ENCODE measurements at regions not wholly inside any gene's neighbourhood (a gene's known extent, or its start where the extent isn't known, plus 50 kb on each side); places are given as distances from the start of the nearest gene placed in this dataset.

DNA sequence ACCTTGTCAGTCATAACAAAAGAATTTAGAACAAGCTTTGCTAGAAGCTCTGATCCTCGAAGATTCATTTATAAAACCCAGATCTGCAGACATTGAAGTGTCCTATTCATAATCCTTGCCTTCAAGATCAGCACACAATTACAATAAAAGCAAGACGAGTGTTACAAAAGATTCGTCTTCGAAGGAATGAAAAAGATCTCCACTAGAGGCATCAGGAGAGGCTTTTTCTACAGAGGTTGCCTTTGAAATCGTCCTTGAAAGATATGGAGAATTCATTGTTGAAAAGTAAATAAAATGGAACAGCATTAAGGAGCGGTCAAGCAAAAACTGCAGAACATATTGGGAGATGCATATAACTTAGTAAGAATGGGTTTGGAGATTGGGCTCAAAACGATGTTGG, 146.4 kb downstream of the BMP4 start:
- no peak for DNase-seq (ENCODE audit: extremely low read depth, low read depth)

DNA sequence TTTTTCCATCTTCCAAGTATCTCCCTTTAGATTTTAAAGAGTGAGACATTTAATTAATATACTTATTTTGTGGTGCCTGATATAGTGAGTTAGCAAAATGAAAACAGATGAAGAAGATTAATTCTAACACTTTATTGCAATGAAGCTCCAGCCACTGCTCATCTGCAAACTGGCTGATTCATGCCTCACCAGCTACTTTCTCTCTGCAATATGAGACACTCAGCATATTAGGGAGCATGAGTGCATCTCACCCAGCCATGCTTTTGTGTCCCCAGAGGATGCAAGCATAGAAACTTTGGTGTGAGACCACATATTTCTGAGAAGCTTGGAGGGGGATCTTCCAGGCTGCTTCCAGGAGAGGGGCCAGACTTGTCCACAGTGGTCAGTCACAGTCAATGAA, 148.6 kb downstream of the BMP4 start:
- DNase-seq (ENCODE audit: extremely low read depth, low read depth), result no peak

DNA sequence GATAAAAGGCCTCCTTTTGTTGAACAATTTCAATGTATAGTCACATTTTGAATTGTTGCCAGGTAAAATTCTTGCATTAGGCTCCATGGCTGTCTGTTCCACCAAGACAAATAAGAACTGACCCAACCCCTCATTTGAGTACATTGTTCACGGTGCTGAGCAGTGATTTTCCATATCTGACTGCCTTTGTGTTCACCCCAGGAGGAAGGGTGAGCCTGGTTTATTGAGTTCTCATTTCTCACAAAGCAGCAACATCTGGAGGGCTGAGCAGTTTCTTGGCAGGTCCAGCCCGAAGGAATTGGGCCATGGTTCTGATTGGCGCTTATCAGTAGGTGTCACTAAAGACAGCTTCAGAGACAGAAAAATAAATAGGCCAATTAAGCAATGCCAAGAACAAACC, 149.1 kb downstream of the BMP4 start:
- DNase-seq (ENCODE audit: extremely low read depth, low read depth), result no peak

DNA sequence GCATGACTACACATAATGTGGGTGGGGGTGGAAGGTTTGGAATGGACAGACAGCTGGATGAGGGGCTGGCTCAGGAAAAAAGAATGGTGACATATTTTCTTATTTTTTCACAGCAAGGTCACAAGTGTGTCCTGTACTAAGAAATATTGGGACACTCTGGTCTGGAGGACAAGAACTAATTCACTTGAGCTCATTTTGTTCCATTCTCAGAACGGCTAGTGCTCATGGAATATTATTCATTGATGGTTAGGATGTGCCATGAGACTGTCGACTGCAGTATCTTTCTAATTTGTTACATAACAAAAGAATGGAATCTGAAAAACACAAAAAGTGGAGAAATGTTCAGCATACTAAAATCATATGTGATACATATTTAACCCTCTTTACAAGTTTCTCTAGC, 149.5 kb downstream of the BMP4 start:
- no peak for DNase-seq (ENCODE audit: extremely low read depth, low read depth)

DNA sequence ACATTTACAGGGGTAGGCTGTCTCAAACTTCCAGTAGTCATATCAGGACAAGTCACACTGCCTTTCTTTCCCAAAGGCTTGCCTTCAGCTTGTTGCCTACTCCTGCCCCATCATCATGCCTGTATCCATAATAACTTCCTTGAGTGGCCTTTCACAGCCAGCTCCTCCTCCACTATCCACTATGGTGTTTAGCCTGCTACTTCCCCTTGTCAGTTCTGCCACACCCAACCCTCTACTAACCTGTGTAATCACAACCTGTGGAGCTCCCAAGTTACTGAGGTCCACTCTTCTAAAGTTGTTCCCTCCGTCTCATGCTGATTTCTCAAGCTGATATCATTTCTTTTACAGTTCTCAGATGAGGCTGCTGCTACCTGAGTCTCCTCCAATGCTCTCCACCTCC, 159.9 kb downstream of the BMP4 start:
- DNase-seq (ENCODE audit: extremely low read depth, low read depth), result no peak

DNA sequence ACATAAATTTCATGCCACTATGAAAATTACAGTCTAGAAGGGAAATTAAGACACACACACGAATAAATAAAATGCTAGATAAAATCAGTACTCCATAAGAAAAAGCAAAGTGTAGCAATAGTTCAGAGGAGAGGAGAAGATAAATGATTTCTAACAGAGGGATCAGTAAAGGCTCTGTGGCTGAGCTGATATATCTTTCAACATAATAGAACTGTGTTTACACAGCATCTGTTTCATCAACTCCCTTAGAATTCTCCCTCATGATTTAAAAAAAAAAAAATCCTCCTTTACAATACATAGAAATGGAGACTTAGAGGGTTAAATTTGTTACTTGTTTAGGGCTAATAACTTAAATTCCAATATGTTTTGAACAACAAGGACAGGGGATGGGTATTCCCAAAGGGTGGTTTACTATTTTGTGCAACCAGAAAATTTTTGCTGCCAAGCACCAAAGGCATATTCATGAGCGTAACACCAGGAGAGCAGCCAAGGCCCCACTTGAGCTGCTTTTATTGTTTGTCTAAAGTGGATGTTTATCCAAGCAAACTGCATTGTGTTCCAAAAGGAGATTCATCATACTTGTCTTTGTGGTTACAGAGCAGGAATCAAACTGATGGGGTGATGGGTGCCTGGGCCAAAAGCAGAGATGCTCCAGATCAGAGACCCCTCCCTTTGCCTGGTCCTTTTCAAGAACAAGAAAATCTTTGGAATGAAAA, 162.7 kb downstream of the BMP4 start:
- DNase-seq (ENCODE audit: extremely low read depth, low read depth), result no peak

DNA sequence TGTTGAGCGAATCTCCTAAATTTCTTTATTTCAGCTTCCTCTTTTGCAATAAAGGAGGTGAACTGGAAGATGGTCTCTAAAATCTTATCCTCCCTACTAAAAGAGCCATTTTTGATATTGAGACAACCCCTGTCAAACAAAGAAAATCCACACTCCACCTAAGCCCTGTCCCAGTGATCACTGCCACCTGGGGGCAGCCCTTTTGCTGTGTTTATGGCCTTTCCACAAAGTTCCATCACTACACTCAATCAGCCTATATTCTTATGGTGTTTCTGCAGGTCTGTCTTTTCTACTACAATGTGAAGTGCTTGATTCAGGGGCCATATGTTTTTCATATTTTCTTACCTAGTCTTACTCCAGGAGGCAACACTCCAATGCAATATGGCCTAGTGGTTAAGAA, 163.7 kb downstream of the BMP4 start:
- no peak for DNase-seq (ENCODE audit: extremely low read depth, low read depth)

DNA sequence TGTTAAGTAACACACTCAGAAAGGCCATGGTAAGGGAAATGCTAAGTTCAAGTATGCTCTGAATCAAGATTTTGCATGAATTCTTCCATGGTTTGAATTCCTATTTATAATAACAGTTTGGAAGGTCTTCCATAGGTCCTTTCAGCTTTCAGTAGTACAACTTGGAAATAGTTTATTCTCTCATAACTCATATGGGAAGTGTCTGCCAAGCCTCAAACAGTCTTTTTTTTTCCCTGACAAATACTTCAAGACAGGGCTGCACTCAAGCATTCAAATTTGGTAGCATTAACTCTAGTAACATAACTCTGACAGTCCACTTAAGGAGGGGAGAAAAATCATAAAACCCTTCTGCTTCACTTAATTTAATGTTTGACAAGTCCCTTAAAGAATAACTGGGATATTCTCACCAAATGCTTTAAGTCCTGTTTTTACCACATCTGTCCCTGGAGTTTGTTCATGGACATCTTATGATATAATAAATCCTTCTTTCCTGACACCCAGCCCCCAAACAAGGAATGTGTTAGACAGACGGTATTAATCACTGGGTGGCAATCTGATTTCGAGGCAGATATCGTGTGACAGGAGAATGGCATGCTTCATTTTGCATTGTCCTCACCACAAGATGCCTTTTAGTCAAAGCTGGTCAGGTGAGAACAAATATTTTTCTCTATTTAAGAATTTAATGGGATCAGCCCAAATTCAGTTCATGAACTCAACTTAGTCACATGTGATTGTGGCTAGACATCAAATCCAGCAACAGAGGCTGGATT, 165.7 kb downstream of the BMP4 start:
- DNase-seq (ENCODE audit: extremely low read depth, low read depth), result no peak

DNA sequence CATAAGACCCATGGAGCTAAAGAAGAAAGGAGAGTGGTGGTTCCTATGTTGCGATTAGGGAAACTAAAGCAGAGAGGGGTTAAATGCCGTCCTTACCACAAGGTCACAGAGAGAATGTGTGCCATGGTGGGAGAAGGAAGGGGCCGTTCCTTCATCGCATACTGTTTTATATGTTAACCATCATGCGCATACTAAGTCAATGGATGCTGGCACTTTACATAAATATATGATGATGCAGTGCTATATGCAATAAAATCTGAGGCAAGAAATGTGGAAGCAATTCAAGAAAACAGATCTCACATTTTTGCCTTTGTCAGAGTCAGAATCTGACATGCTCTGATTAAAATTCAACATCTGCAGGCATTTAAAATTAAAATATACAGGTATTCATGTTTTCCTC, 168.1 kb downstream of the BMP4 start:
- DNase-seq (ENCODE audit: extremely low read depth, low read depth), result no peak

DNA sequence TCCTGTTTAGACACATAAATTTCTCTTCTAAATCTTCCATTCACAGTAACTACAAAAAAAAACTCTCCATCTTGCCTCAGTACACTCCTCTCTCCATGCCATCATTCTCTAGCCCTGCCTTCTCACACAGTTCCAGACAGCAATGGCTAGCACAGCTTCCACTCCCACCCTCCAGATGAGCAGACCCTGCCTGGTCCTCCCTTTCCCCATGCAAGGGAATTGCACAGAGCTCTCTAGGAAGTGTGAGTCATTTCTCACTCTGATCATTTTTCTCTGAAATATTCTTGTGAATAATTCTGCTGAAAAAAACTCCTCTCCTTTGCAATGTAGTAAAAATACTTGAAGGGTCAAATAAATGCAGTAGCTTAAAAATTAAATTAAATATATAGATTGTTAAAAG, 170.6 kb downstream of the BMP4 start:
- no peak for DNase-seq (ENCODE audit: extremely low read depth, low read depth)

DNA sequence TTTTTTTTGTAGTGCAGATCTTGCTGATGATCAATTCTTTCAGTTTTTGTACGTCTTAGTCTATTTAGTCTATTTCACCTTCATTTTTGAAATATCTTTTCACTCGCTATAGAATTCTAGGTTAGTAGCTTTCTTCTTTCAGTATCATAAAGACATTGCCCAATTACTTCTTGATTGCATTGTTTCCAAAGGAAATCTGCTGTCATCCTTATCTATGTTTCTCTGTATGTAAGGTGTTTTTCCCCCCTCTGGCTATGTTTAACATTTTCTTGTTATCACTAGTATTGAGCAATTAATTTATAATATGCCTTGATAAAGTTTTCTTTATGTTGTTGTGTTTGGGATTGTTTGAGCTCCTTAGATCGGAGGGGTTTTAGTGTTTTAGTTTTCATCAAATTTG, 171.9 kb downstream of the BMP4 start:
- DNase-seq (ENCODE audit: extremely low read depth, low read depth), result no peak

DNA sequence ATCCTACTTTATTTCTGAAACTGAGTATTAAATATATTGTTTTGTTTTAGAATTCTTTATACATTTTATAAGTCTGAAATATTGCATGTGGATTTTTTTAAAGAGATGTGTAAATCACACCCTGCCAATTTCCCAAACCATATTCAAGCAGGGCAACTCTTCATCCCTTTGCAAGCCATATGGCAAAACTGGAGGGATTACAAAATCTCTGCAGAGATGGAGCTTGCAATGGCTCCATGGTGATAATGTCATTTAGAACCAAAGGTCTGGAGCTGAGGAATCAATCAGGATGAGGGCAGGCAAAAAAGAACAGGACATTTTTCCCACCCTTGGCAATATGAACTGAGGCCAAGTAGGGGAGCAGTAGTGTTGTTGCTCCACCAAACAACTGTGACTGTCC, 173.4 kb downstream of the BMP4 start:
- DNase-seq (ENCODE audit: extremely low read depth, low read depth), result no peak

DNA sequence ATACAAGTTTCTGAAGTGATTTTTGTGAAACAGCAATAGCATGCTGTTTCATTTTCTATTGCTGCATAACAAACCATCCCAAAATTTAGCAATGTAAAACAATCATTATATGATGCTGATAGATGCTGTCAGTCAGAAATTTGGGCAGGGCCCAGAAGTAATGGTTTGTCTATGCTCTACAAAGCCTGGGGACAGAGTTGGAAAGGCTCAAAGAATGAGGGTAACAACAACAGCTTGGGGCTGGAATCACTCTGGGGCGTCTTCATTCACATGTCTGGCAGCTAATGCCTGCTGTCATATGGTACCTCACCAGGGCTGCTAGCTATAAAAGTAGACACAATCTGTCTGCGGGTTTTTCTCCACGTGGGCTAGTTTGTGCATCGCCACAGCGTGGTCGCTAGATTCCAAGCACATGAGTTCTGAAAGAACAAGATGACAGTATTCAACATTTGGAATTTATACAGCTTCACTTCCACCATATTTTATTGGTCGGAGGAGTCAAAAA, 176.5 kb downstream of the BMP4 start:
- DNase-seq (ENCODE audit: extremely low read depth, low read depth), result no peak

DNA sequence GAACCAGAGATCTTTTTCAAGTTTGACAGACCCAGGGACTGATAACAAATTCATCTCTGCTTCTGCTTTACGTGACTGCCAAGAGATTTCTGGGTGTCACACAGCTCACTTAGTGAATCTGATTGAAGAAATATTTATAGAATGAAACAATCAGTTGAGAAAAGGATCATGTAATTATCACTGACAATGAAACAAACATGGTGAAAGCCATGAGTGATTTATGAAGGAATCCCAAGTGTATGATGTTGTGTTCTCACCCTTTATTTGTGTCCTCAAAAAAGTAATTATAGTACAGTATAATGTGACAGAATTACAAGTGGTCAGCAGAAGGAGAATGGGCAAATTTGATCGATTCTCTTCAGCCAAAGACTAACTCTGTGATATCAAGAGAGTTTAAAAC, 177.3 kb downstream of the BMP4 start:
- DNase-seq (ENCODE audit: extremely low read depth, low read depth), result no peak

DNA sequence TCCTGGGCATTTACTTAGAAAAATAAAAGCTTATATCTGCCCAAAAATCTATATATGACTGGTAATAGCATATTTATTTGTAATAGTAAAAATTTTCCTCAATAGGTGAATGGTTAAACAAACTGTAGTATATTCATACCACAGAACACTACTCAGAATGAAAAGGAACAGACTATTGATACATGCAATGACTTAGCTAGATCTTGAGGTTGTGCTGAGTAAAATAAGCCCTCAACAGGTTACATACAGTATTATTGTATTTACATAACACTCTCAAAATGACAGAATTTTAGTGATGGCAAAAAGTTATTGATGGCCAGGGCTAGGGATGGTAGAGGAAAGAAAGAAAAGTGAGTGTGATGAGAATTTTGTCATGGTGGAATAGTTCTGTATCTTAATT, 178.4 kb downstream of the BMP4 start:
- no peak for DNase-seq (ENCODE audit: extremely low read depth, low read depth)

DNA sequence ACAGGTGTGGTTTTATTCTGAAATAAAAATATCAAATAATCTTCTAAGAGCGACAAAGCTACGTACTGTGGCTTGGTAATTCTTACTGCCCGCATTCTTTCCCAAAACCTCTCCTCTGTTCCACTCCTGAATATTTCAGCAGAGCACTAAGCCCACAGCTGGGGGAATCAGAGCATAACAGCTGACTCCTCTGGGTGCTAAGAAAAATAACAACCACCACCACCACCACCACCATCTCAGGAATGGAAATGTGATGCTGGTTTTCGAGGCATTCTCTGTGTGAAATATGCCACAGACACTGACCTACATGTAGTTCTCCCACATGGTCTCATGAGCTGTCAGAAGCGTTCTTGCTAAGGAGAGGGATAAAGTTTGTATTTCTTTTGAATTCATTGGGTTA, 183.7 kb downstream of the BMP4 start:
- no peak for DNase-seq (ENCODE audit: extremely low read depth, low read depth)

DNA sequence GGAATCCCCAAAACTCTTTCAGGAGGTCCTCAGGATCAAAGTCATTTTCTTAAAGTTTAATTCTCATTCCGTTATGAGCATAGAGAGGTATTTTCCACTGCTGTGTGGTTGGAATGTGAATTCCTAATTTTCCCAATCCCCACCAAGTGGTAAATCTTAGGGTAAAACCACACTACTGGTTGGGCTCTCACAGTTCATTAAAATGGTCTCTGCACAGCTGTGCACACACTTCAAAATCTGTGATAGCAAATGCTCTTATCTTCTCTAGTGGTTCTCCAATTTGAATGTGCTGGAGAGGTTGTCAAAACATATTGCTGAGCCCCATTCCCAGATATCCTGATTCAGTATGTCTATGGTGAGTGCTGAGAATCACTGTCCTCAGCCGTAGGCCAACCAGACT, 189.1 kb downstream of the BMP4 start:
- DNase-seq (ENCODE audit: extremely low read depth, low read depth), result no peak

DNA sequence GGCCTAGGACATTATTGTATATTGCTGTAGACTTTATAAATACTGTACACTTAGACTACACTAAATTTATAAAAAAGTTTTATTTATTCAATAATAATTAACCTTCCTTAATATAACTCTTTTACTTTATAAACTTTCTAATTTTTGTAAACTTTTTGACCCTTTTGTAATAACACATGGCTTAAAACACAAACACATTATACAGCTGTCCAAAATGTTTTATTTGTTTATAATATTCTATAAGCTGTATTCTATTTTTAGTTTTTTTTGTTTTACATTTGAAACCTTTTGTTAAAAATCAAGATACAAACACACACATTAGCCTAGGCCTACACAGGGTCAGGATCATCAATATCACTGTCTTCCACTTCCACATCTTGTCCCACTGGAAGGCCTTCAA, 190.0 kb downstream of the BMP4 start:
- no peak for DNase-seq (ENCODE audit: extremely low read depth, low read depth)

DNA sequence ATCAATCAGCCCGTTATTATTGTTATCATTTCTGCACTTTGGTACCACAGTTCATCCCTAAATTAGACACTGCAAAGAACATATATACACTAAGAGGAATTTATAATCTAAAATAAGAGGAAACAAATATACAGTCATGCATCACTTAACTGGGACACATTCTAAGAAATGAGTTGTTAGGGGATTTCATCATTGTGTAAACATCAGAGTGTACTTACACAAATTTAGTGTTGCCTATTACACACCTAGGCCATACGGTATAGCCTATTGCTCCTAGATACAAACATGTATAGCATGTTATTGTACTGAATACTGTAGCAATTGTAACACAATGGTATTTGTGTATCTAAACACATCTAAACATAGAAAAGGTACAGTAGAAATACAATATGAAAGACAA, 190.5 kb downstream of the BMP4 start:
- no peak for DNase-seq (ENCODE audit: extremely low read depth, low read depth)

DNA sequence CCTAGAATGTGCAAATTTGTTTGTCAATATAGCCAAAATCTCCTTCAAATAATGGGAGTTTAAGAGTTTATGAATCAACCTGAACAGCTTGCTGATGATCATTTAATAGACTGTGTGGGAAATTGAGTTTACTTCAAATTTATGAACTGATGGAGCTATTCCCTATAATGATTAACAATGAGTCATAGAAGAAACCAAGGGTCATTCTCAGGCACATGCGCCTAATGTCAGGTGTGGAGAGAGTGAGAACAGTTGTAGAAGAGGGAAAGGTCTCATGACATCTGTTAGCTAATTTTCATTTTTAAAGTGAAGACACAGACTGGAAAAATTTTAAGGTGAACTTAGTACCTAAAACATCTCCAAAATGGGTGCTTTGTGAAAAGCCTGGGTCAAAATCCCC, 191.8 kb downstream of the BMP4 start:
- no peak for DNase-seq (ENCODE audit: extremely low read depth, low read depth)

DNA sequence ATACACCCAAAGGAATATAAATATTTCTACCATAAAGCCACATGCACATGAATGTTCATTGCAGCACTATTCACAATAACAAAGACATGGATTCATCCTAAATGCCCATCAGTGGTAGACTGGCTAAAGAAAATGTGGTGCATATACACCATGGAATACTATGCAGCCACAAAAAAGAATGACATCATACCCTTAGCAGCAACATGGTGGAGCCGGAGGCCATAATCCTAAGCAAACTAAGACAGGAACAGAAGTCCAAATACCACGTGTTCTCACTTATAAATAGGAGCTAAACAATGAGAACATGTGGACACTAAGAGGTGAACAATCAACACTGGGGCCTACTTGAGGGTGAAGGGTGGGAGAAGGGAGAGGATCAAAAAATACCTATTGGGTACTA, 198.5 kb downstream of the BMP4 start:
- no peak for DNase-seq (ENCODE audit: extremely low read depth, low read depth)

DNA sequence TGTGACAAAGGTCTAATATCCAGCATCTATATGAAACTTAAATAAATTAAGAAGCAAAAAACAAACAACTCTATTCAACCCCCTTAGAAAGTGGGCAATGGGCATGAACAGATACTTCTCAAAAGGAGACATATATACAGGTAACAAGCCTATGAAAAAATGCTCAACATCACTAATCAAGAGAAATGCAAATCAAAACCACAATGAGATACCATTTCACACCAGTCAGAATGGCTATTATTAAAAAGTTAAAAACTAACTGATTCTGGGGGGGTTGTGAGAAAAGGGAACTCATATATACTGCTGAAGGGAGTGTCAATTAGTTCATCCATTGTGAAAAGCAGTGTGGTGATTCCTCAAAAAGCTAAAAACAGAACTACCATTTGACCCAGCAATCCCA, 198.9 kb downstream of the BMP4 start:
- no peak for DNase-seq (ENCODE audit: extremely low read depth, low read depth)
